ENCODE measurements at regions not wholly inside any gene's neighbourhood (a gene's known extent, or its start where the extent isn't known, plus 50 kb on each side); places are given as distances from the start of the nearest gene placed in this dataset.

GRCh38 chr5:53411388-53411787 lies 69.0 kb upstream of the FST start:
- TF ChIP-seq SP1 (IDR thresholded peaks at IDR 0.05) (no peak), CTCF (IDR thresholded peaks at IDR 0.05; ENCODE audit: low read depth, low read length, missing input control) (no peak), RAD21 (IDR thresholded peaks at IDR 0.05) (no peak), JUND (IDR thresholded peaks at IDR 0.05) (no peak), RXRA (IDR thresholded peaks at IDR 0.05) (no peak), REST (IDR thresholded peaks at IDR 0.05) (no peak), YY1 (IDR thresholded peaks at IDR 0.05) (no peak), GABPA (IDR thresholded peaks at IDR 0.05 in 1 of 2, conservative IDR thresholded peaks at IDR 0.05 in 1 of 2) (no peak), TAF1 (conservative IDR thresholded peaks at IDR 0.05) (no peak), EGR1 (IDR thresholded peaks at IDR 0.05; ENCODE audit: low read depth in 2 of 2) (no peak), MAX (IDR thresholded peaks at IDR 0.05) (no peak), ZBTB33 (IDR thresholded peaks at IDR 0.05) (no peak), NR2F2 (IDR thresholded peaks at IDR 0.05) (no peak)

Data from liver (tissue), 3 donors.